ENCODE measurements at regions not wholly inside any gene's neighbourhood (a gene's known extent, or its start where the extent isn't known, plus 50 kb on each side); places are given as distances from the start of the nearest gene placed in this dataset.

DNA sequence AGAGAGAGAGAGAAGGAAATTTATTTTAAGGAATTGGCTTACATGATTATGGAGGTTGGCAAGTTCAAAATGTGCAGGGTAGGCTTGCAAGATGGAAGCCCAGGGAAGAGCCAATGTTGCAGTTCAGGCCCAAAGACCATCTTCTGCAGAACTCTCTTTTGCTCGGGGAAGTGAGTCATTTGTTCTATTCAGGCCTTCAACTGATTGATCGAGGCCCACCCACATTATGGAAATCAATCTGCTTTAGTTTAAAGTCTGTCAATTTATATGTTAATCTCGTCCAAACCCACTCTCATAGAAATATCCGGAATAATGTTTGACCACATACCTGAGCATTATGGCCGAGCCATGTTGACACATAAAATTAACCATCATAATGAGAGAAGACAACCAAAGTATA lies 113.3 kb upstream of the CXCL12 start:
- TF ChIP-seq TAF1 (IDR thresholded peaks at IDR 0.05; ENCODE audit: low read depth, low read length) (no peak), POLR2A (IDR thresholded peaks at IDR 0.05; ENCODE audit: low read depth, low read length) (no peak), POLR2AphosphoS5 (IDR thresholded peaks at IDR 0.05; ENCODE audit: low read depth, low read length) (no peak)

Measured in GM12891 (cell line).